ENCODE measurements at regions not wholly inside any gene's neighbourhood (a gene's known extent, or its start where the extent isn't known, plus 50 kb on each side); places are given as distances from the start of the nearest gene placed in this dataset.

DNA sequence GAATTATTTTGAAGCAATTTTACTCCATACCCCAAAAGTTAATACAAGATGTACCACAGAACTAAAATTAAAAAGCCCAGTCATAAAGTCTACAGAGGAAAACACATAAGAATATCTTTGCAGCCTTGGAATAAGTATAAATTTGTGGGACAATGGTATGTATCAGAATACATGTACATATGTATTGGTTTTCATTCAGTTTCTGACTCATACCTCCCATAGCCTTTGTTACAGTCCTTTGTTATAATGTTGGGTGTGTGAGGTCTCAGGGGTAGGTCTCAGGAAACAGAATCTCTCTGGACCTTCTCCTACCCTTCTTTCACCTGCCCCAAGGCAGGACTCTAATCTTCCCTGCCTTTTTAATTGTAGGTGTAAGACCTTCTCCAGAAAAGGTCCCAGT is 1370.7 kb upstream of the CDH2 start:
- DNase-seq (ENCODE audit: insufficient read length, low spot score) (no peak), FAIRE-seq (no peak)
- TF ChIP-seq CTCF (IDR thresholded peaks at IDR 0.05; ENCODE audit: insufficient read depth, missing control alignments) = no peak

DNA sequence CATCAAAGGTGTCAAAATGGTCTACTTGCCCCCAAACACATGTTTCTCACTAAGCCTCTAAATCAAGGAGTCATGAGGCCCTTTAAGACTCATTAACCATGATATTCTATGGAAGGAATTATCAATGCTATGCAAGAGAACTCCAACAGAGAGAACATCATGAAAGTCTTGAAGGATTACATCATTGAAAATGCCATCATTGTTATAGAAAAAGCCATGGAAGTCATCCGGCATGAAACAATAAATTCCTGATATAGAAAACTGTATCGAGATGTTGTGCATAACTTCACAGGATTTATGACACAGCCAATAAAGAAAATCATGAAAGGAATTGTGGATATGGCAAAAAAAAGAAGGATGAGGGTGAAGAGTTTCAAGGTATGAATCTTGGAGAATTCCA is 1363.6 kb upstream of the CDH2 start:
- DNase-seq (ENCODE audit: insufficient read length, low spot score) (no peak), FAIRE-seq (peak; percentile 41)
- TF ChIP-seq CTCF (IDR thresholded peaks at IDR 0.05; ENCODE audit: insufficient read depth, missing control alignments) = no peak

- no peak for TF ChIP-seq CTCF (IDR thresholded peaks at IDR 0.05; ENCODE audit: insufficient read depth, missing control alignments)
- FAIRE-seq (peak; percentile 88), DNase-seq (ENCODE audit: insufficient read length, low spot score) (no peak)
Measured at GRCh38 chr18:29531746-29532145, 1354.8 kb upstream of the CDH2 start.

DNA sequence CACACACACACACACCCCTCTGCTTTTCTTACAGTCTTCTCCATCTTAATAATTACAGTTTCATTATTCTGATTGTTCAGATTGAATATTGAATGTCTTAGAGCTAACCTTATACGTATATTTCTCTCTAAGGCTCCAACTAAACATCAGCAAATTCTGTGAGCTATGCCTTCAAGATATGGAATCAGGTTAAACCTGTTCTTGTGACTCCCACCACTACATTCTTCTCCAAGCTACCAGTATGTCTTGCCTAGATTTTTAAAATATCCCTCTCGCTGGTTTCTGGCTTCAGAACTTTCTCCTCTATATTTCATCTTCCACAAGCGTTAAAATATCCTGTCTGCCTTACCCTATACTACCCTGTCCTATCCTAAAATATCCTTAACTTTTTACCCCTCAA is 1346.4 kb upstream of the CDH2 start:
- no peak for TF ChIP-seq CTCF (IDR thresholded peaks at IDR 0.05; ENCODE audit: insufficient read depth, missing control alignments)
- FAIRE-seq (no peak), DNase-seq (ENCODE audit: insufficient read length, low spot score) (no peak)

DNA sequence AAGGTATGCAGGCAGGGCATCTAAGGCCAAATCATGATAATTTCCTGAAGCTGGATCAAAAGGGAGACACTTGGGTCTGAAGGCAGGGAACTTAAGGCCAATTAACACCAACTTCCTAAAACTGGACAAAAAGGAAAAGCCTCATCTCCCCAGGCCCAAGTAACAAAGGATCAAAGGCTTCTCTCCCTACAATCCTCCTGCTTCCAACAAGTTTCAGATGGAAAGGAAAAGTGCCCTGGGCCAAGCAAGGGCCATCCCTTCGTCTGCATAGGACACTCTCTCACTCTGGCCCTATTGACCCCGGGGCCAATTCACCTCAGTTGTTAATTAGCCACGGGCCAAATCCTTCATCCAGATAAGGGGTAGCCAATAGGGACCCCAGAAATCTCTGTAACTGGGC is 1335.8 kb upstream of the CDH2 start:
- no peak for DNase-seq (ENCODE audit: insufficient read length, low spot score)
- TF ChIP-seq CTCF (IDR thresholded peaks at IDR 0.05; ENCODE audit: insufficient read depth, missing control alignments) = no peak
- no peak for FAIRE-seq

- no peak for DNase-seq (ENCODE audit: insufficient read length, low spot score)
- no peak for TF ChIP-seq CTCF (IDR thresholded peaks at IDR 0.05; ENCODE audit: insufficient read depth, missing control alignments)
- no peak for FAIRE-seq
Measured at GRCh38 chr18:29512203-29512602, 1335.3 kb upstream of the CDH2 start.

GRCh38 chr18:29501952-29502351 is 1325.0 kb upstream of the CDH2 start:
- DNase-seq (ENCODE audit: insufficient read length, low spot score) (no peak), FAIRE-seq (peak; percentile 69)
- no peak for TF ChIP-seq CTCF (IDR thresholded peaks at IDR 0.05; ENCODE audit: insufficient read depth, missing control alignments)

Measured in D721Med (cell line).